ENCODE measurements at regions not wholly inside any gene's neighbourhood (a gene's known extent, or its start where the extent isn't known, plus 50 kb on each side); places are given as distances from the start of the nearest gene placed in this dataset.

DNA sequence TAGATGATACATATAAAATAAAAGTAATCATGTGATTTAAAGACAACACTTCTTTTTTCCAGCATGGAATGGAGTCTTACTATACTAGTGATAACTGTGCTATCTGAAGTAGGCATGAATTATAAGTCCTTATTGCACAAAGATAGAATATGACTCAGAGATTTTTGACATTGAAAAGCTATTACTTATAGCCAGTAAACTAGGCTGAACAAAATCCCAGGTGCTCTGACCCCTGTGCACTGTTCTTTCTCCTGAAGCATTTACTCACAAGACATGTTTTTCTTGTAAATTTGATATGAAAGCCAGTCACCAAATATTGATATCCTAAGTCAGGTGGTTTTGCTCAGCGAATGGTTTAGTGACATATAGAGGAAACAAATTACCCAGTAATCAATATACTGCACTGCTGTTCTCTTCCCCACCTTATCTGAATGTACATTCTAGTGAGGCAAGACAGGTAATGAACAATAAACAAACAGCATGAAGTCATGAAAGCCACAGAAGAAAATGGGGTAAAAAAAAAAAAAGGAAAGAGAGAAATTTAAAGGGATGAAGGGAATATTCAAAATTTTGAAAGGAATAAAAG, 1567.0 kb upstream of the SPRY2 start:
- DNase-seq (no peak), ATAC-seq (ENCODE audit: low read depth) (no peak)
- Histone ChIP-seq H2AFZ (replicated peaks; ENCODE audit: low read length, poor library complexity) (no peak overlapping the region), H3K18ac (ENCODE audit: low read depth, low read length) (no peak overlapping the region), H3K36me3 (ENCODE audit: control insufficient read depth, insufficient read depth, low read length) (no peaks in the 10 kb centered on the region), H4K20me1 (ENCODE audit: insufficient read depth, low read length) (no peaks in the 10 kb centered on the region), H3K9ac (ENCODE audit: low read depth, low read length) (no peak overlapping the region), H3K56ac (ENCODE audit: extremely low read depth, insufficient read depth, low read length) (no peak overlapping the region), H3K9me1 (ENCODE audit: insufficient read depth, low read length) (no peaks in the 10 kb centered on the region), H4K5ac (ENCODE audit: low read depth, low read length) (no peak overlapping the region), H3K4me1 (ENCODE audit: control insufficient read depth, insufficient read depth, low read length) (no peaks in the 10 kb centered on the region), H3K23ac (ENCODE audit: low read depth, low read length) (no peak overlapping the region), H2AK5ac (ENCODE audit: low read depth, low read length) (no peak overlapping the region), H2BK20ac (ENCODE audit: low read depth, low read length) (no peak overlapping the region), H2AK9ac (replicated peaks; ENCODE audit: low read depth, low read length, poor library complexity) (no peak overlapping the region), H2BK120ac (ENCODE audit: low read depth, low read length) (no peak overlapping the region), H2BK5ac (ENCODE audit: low read depth, low read length, poor library complexity, severe bottlenecking) (no peak overlapping the region), H4K8ac (ENCODE audit: low read depth in 2 of 2, low read length in 2 of 2) (no peak overlapping the region), H2BK15ac (ENCODE audit: low read depth, low read length) (no peak overlapping the region), H3K9me3 (ENCODE audit: control insufficient read depth, insufficient read depth, low read length) (peaks cover 7% of the 10 kb centered on the region), H3K4me2 (ENCODE audit: low read depth, low read length) (no peak overlapping the region), H3K79me1 (ENCODE audit: low read depth in 1 of 2, low read length in 2 of 2) (no peaks in the 10 kb centered on the region), H3K4me3 (ENCODE audit: insufficient read depth, low read depth, low read length) (no peak overlapping the region), H3K27me3 (ENCODE audit: control insufficient read depth, insufficient read depth, low read length) (no peaks in the 10 kb centered on the region), H3K27ac (ENCODE audit: insufficient read depth, low read length) (no peak overlapping the region), H3K4ac (ENCODE audit: low read depth, low read length) (no peak overlapping the region), H3K14ac (replicated peaks; ENCODE audit: low read depth, low read length) (no peak overlapping the region), H4K91ac (ENCODE audit: insufficient read depth, low read depth, low read length) (no peak overlapping the region)
- BruUV-seq (replicated peaks) = no TSS peak
- in situ Hi-C loops (cut with MboI; ENCODE audit: low sequenced_read_pairs) (no loop called here), intact Hi-C loops (cut with micrococcal nuclease) (no loop called here), dilution Hi-C loops (cut with HindIII; ENCODE audit: low sequenced_read_pairs, unreplicated experiment) (no loop called here)
- CTCF ChIA-PET = interaction anchor here (0.6 kb wide), 1 partner anchor 1205 kb away, joined by 3 read pairs; no protein-coding TSS in a partner anchor
- TF ChIP-seq RAD21 (IDR thresholded peaks at IDR 0.05; ENCODE audit: low read length) (no peak), RCOR1 (IDR thresholded peaks at IDR 0.05; ENCODE audit: insufficient replicate concordance, low read length) (no peak), MXI1 (IDR thresholded peaks at IDR 0.05; ENCODE audit: borderline replicate concordance, low read depth, low read length) (no peak), FOS (IDR thresholded peaks at IDR 0.05; ENCODE audit: low read depth, low read length) (no peak), MAZ (IDR thresholded peaks at IDR 0.05; ENCODE audit: borderline replicate concordance, low read depth, low read length) (no peak), RFX5 (IDR thresholded peaks at IDR 0.05; ENCODE audit: low read depth, low read length) (no peak), SMC3 (IDR thresholded peaks at IDR 0.05; ENCODE audit: low read depth, low read length) (no peak), CHD1 (IDR thresholded peaks at IDR 0.05; ENCODE audit: low read depth, low read length) (no peak), BHLHE40 (IDR thresholded peaks at IDR 0.05; ENCODE audit: low read depth, low read length) (no peak), MAFK (IDR thresholded peaks at IDR 0.05; ENCODE audit: low read depth, low read length) (no peak), NFE2L2 (IDR thresholded peaks at IDR 0.05; ENCODE audit: low read depth, low read length) (no peak), CEBPB (IDR thresholded peaks at IDR 0.05; ENCODE audit: low read depth, low read length) (no peak), POLR2A (IDR thresholded peaks at IDR 0.05; ENCODE audit: low read depth, low read length) (no peak)
- TF ChIP-seq, protein P1, sequence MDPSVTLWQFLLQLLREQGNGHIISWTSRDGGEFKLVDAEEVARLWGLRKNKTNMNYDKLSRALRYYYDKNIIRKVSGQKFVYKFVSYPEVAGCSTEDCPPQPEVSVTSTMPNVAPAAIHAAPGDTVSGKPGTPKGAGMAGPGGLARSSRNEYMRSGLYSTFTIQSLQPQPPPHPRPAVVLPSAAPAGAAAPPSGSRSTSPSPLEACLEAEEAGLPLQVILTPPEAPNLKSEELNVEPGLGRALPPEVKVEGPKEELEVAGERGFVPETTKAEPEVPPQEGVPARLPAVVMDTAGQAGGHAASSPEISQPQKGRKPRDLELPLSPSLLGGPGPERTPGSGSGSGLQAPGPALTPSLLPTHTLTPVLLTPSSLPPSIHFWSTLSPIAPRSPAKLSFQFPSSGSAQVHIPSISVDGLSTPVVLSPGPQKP (IDR thresholded peaks at IDR 0.05; ENCODE audit: borderline replicate concordance, low read depth, low read length) = no peak
- TF ChIP-seq, protein P2, sequence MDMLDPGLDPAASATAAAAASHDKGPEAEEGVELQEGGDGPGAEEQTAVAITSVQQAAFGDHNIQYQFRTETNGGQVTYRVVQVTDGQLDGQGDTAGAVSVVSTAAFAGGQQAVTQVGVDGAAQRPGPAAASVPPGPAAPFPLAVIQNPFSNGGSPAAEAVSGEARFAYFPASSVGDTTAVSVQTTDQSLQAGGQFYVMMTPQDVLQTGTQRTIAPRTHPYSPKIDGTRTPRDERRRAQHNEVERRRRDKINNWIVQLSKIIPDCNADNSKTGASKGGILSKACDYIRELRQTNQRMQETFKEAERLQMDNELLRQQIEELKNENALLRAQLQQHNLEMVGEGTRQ (IDR thresholded peaks at IDR 0.05; ENCODE audit: low read depth, low read length) = no peak
- TF ChIP-seq, protein P3, sequence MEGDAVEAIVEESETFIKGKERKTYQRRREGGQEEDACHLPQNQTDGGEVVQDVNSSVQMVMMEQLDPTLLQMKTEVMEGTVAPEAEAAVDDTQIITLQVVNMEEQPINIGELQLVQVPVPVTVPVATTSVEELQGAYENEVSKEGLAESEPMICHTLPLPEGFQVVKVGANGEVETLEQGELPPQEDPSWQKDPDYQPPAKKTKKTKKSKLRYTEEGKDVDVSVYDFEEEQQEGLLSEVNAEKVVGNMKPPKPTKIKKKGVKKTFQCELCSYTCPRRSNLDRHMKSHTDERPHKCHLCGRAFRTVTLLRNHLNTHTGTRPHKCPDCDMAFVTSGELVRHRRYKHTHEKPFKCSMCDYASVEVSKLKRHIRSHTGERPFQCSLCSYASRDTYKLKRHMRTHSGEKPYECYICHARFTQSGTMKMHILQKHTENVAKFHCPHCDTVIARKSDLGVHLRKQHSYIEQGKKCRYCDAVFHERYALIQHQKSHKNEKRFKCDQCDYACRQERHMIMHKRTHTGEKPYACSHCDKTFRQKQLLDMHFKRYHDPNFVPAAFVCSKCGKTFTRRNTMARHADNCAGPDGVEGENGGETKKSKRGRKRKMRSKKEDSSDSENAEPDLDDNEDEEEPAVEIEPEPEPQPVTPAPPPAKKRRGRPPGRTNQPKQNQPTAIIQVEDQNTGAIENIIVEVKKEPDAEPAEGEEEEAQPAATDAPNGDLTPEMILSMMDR (conservative IDR thresholded peaks at IDR 0.05; ENCODE audit: low read depth, low read length) = no peak
- WGBS, 2 experiments (ENCODE audit: extremely low coverage in 2 of 2, insufficient read length in 1 of 2) = no CpG with 5 or more reads among the region's 1 CpG
- POLR2A ChIA-PET (ENCODE audit: unreplicated experiment) = no interaction called here

All from IMR-90 (cell line).